GM12878 (cell line): ENCODE measurements at regions not wholly inside any gene's neighbourhood (a gene's known extent, or its start where the extent isn't known, plus 50 kb on each side); places are given as distances from the start of the nearest gene placed in this dataset.

Experiments used
- ATAC-seq: fragments of 200-7000 bp; cut with Tn5 transposase; 3 replicates; pipeline ENCODE4 v1.9.1; 2020; ENCODE audit warnings: mild to moderate bottlenecking, moderate library complexity
- BruUV-seq: library from RNA; stranded (reverse); fragments of 400-500 nt; replicated peaks from 2 replicates; lab custom pipeline; 2021; lab: Mats Ljungman, UMichigan
- CTCF ChIA-PET: fragments of 300-600 bp; sonication (Branson Sonifier 250); formaldehyde crosslinking; extraction: SDS; loops from one replicate; lab custom pipeline; 2021; ENCODE audit warnings: inconsistent platforms; lab: Yijun Ruan, JAX
- POLR2A ChIA-PET: fragments of 350-600 bp; formaldehyde crosslinking; extraction: SDS; loops from one replicate; lab custom pipeline; 2021; ENCODE audit warnings: inconsistent platforms; lab: Charles Lee
- RAD21 ChIA-PET: fragments of 300-600 bp; sonication (Branson Sonifier 250); formaldehyde crosslinking; loops from one replicate; lab custom pipeline; 2023; ENCODE audit warnings: antibody characterized with exemption; ENCODE audit not compliant: unreplicated experiment; lab: Charles Lee
- SMC1A ChIA-PET: fragments of 300-600 bp; sonication (Branson Sonifier 250); formaldehyde crosslinking; loops from one replicate; lab custom pipeline; 2023; ENCODE audit not compliant: unreplicated experiment, uncharacterized antibody; lab: Charles Lee
- DNase-seq: peaks from one replicate; pipeline ENCODE4 v3.0.0-alpha.2; 2011; ENCODE audit warnings: low read depth, low spot score
- FAIRE-seq: peaks from 3 replicates; lab custom pipeline; 2011; peaks lifted over from hg19 to GRCh38; lab: Jason Lieb, UNC
- H2AFZ ChIP-seq: 2 replicates; pipeline ENCODE4 v1.6.0; 2011; ENCODE audit warnings: low read depth, low read length, control low read depth; ENCODE audit not compliant: control insufficient read depth
- H3K27ac ChIP-seq: 2 replicates; pipeline ENCODE4 v1.5.1; 2011; ENCODE audit warnings: control low read depth; ENCODE audit not compliant: control insufficient read depth, insufficient read depth
- H3K27me3 ChIP-seq, 2 experiments: replicated peaks in 1 of 2; 2 replicates each; pipeline versions ENCODE4 v1.6.0 to v1.6.1; 2011; ENCODE audit warnings: low read length in 1 of 2; ENCODE audit not compliant: control insufficient read depth in 2 of 2, insufficient read depth in 2 of 2
- H3K36me3 ChIP-seq, 2 experiments: 2 replicates each; pipeline ENCODE4 v1.5.1; 2011; ENCODE audit warnings: low read length in 1 of 2; ENCODE audit not compliant: control insufficient read depth in 2 of 2, insufficient read depth in 2 of 2
- H3K4me1 ChIP-seq: 2 replicates; pipeline ENCODE4 v1.6.1; 2011; ENCODE audit warnings: mild to moderate bottlenecking, low read length, moderate library complexity, mixed read lengths; ENCODE audit not compliant: control insufficient read depth, insufficient read depth
- H3K4me2 ChIP-seq: 2 replicates; pipeline ENCODE4 v1.6.0; 2011; ENCODE audit warnings: control low read depth; ENCODE audit not compliant: control insufficient read depth, insufficient read depth
- H3K4me3 ChIP-seq: fragments of 200-600 bp; sonication (generic); 2 replicates; pipeline ENCODE4 v1.5.1; 2016
- H3K79me2 ChIP-seq: 2 replicates; pipeline ENCODE4 v1.6.0; 2011; ENCODE audit warnings: low read length; ENCODE audit not compliant: control insufficient read depth, insufficient read depth
- H3K9ac ChIP-seq: 2 replicates; pipeline ENCODE4 v1.8.0; 2011; ENCODE audit warnings: low read length, control low read depth, mixed read lengths; ENCODE audit not compliant: control insufficient read depth, insufficient read depth
- H3K9me3 ChIP-seq: replicated peaks from 3 replicates; pipeline ENCODE4 v1.5.1; 2011; ENCODE audit warnings: mild to moderate bottlenecking, low read length; ENCODE audit not compliant: control insufficient read depth, insufficient read depth
- H4K20me1 ChIP-seq: 2 replicates; pipeline ENCODE4 v1.6.0; 2011; ENCODE audit not compliant: control insufficient read depth, insufficient read depth
- ATF3 ChIP-seq: IDR thresholded peaks from 2 replicates; pipeline ENCODE4 v1.6.1; 2011; ENCODE audit warnings: low read depth, mild to moderate bottlenecking, low read length, moderate library complexity, borderline replicate concordance; ENCODE audit errors: extremely low read depth
- BRCA1 ChIP-seq: IDR thresholded peaks from 2 replicates; pipeline ENCODE4 v1.6.1; 2011; ENCODE audit warnings: low read depth, low read length, improper control_type of control experiment
- CREB1 ChIP-seq: IDR thresholded peaks from 2 replicates; pipeline ENCODE4 v1.6.1; 2012; ENCODE audit warnings: low read depth, mild to moderate bottlenecking, inconsistent platforms
- E4F1 ChIP-seq: fragments of 450-650 bp; IDR thresholded peaks from 2 replicates; pipeline ENCODE4 v1.6.1; 2018; ENCODE audit warnings: borderline replicate concordance, mild to moderate bottlenecking; ENCODE audit not compliant: partially characterized antibody
- MXI1 ChIP-seq: fragments of 150-350 bp; IDR thresholded peaks from 2 replicates; pipeline ENCODE4 v1.6.1; 2011; ENCODE audit warnings: low read depth, mild to moderate bottlenecking, inconsistent platforms, low read length, improper control_type of control experiment
- POLR2AphosphoS2 ChIP-seq: IDR thresholded peaks from 2 replicates; pipeline ENCODE4 v1.6.1; 2011; ENCODE audit warnings: low read depth, mild to moderate bottlenecking, low read length, improper control_type of control experiment, moderate library complexity
- RELB ChIP-seq: fragments of 450-650 bp; IDR thresholded peaks from 2 replicates; pipeline ENCODE4 v1.6.1; 2017; ENCODE audit warnings: low read depth, mild to moderate bottlenecking, moderate library complexity
- SIN3A ChIP-seq: IDR thresholded peaks from 2 replicates; pipeline ENCODE4 v1.6.1; 2012; ENCODE audit warnings: low read depth, low read length, improper control_type of control experiment
- TCF7 ChIP-seq: IDR thresholded peaks from 2 replicates; pipeline ENCODE4 v1.6.1; 2014; ENCODE audit warnings: antibody characterized with exemption, borderline replicate concordance
- ZBED1 ChIP-seq: IDR thresholded peaks from 2 replicates; pipeline ENCODE4 v1.6.1; 2016; ENCODE audit warnings: borderline replicate concordance
- WGBS: methylation state at CpG from one replicate; pipeline ENCODE4 v1.1.6; 2016; ENCODE audit warnings: low lambda C conversion rate; ENCODE audit not compliant: insufficient replicate concordance, insufficient coverage; ENCODE audit errors: missing lambda C conversion rate; 5-methylcytosine and 5-hydroxymethylcytosine counted together
- in situ Hi-C: fragments of 300-500 bp; cut with MboI; formaldehyde crosslinking; loops from 9 replicates; pipeline ENCODE4 v1.14.3; 2018; ENCODE audit warnings: mixed read lengths
- intact Hi-C: fragments of 100-400 bp; cut with micrococcal nuclease; formaldehyde crosslinking; loops from one replicate; pipeline ENCODE4 v1.14.2; 2022; ENCODE audit not compliant: unreplicated experiment
- TF ChIP-seq, protein P1 (sequence below): fragments of 450-650 bp; formaldehyde crosslinking; IDR thresholded peaks from 2 replicates; pipeline ENCODE4 v1.5.0; 2022; ENCODE audit warnings: mild to moderate bottlenecking, missing genetic modification characterization
- TF ChIP-seq, protein P2 (sequence below): IDR thresholded peaks from 2 replicates; pipeline ENCODE4 v1.6.1; 2011; ENCODE audit warnings: low read depth, low read length, improper control_type of control experiment, borderline replicate concordance
- TF ChIP-seq, protein P3 (sequence below): IDR thresholded peaks from 2 replicates; pipeline ENCODE4 v1.6.1; 2012; ENCODE audit warnings: low read depth, low read length, improper control_type of control experiment

DNA sequence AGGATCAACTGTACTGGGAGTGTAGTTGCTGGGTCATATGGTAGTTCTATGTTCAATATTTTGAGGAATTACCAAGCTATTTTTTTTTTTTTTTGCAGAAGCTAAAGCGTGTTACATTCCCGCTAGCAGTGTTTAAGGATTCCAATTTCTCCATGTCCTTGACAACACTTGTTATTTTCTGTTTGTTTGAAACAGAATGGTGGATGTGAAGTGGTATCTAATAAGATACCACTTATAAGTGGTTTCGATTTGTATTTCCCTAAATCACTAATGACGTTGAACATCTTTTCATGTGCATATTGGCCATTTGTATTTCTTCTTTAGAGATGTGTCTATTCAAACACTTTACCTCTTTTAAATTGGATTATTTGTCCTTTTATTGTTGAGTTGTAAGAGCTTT is 112.2 kb downstream of the DISP1 start (continued):
- TF ChIP-seq CREB1, result no peak

- BruUV-seq, result no TSS peak
- no peak overlapping the region for H3K4me2 ChIP-seq
- SMC1A ChIA-PET, result no interaction called here
These were observed 113.4 kb downstream of the DISP1 start for GRCh38 chr1:222928212-222928611.

More at GRCh38 chr1:222928212-222928611, 113.4 kb downstream of the DISP1 start:
- CTCF ChIA-PET, result interaction anchor here (1.2 kb wide), 1 partner anchor 196 kb away, joined by 3 read pairs; no protein-coding TSS in a partner anchor
- Histone ChIP-seq H3K27ac (no peak overlapping the region), H3K4me1 (no peaks in the 10 kb centered on the region), H3K79me2 (no peaks in the 10 kb centered on the region), H3K27me3 (no peaks in the 10 kb centered on the region), H3K9ac (no peak overlapping the region), H3K9me3 (no peaks in the 10 kb centered on the region), H3K4me3 (no peak overlapping the region), H2AFZ (no peak overlapping the region), H3K36me3 (no peaks in the 10 kb centered on the region), H4K20me1 (no peaks in the 10 kb centered on the region)
- no peak for FAIRE-seq
- WGBS, result 92% methylated on average over 3 of the region's 3 CpGs
- TF ChIP-seq, protein P1, sequence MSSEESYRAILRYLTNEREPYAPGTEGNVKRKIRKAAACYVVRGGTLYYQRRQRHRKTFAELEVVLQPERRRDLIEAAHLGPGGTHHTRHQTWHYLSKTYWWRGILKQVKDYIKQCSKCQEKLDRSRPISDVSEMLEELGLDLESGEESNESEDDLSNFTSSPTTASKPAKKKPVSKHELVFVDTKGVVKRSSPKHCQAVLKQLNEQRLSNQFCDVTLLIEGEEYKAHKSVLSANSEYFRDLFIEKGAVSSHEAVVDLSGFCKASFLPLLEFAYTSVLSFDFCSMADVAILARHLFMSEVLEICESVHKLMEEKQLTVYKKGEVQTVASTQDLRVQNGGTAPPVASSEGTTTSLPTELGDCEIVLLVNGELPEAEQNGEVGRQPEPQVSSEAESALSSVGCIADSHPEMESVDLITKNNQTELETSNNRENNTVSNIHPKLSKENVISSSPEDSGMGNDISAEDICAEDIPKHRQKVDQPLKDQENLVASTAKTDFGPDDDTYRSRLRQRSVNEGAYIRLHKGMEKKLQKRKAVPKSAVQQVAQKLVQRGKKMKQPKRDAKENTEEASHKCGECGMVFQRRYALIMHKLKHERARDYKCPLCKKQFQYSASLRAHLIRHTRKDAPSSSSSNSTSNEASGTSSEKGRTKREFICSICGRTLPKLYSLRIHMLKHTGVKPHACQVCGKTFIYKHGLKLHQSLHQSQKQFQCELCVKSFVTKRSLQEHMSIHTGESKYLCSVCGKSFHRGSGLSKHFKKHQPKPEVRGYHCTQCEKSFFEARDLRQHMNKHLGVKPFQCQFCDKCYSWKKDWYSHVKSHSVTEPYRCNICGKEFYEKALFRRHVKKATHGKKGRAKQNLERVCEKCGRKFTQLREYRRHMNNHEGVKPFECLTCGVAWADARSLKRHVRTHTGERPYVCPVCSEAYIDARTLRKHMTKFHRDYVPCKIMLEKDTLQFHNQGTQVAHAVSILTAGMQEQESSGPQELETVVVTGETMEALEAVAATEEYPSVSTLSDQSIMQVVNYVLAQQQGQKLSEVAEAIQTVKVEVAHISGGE (CRISPR knock-in tag), result no peak
- no peak for TF ChIP-seq TCF7
- TF ChIP-seq, protein P2, sequence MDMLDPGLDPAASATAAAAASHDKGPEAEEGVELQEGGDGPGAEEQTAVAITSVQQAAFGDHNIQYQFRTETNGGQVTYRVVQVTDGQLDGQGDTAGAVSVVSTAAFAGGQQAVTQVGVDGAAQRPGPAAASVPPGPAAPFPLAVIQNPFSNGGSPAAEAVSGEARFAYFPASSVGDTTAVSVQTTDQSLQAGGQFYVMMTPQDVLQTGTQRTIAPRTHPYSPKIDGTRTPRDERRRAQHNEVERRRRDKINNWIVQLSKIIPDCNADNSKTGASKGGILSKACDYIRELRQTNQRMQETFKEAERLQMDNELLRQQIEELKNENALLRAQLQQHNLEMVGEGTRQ, result no peak
- TF ChIP-seq E4F1, result no peak
- no peak for TF ChIP-seq SIN3A
- no peak for TF ChIP-seq ZBED1
- TF ChIP-seq ATF3, result no peak
- TF ChIP-seq RELB, result no peak
- TF ChIP-seq, protein P3, sequence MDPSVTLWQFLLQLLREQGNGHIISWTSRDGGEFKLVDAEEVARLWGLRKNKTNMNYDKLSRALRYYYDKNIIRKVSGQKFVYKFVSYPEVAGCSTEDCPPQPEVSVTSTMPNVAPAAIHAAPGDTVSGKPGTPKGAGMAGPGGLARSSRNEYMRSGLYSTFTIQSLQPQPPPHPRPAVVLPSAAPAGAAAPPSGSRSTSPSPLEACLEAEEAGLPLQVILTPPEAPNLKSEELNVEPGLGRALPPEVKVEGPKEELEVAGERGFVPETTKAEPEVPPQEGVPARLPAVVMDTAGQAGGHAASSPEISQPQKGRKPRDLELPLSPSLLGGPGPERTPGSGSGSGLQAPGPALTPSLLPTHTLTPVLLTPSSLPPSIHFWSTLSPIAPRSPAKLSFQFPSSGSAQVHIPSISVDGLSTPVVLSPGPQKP, result no peak
- TF ChIP-seq POLR2AphosphoS2, result no peak
- no peak for TF ChIP-seq MXI1
- TF ChIP-seq BRCA1, result no peak
- in situ Hi-C loops, result no loop called here
- RAD21 ChIA-PET, result no interaction called here
- intact Hi-C loops, result no loop called here
- no peak for DNase-seq
- POLR2A ChIA-PET, result no interaction called here
- ATAC-seq, result no peak
